ENCODE measurements at regions not wholly inside any gene's neighbourhood (a gene's known extent, or its start where the extent isn't known, plus 50 kb on each side); places are given as distances from the start of the nearest gene placed in this dataset.
"Not testable (repeated sequence)": the region's sequence is repeated elsewhere in the genome, so short reads cannot be mapped to it uniquely, and the experiment has no call there.

GRCh38 chr3:16073990-16074671 lies 100.3 kb upstream of the GALNT15 start:
- DNase-seq (ENCODE audit: low read depth in 4 of 6, low spot score in 6 of 6) = not testable (repeated sequence)

DNA sequence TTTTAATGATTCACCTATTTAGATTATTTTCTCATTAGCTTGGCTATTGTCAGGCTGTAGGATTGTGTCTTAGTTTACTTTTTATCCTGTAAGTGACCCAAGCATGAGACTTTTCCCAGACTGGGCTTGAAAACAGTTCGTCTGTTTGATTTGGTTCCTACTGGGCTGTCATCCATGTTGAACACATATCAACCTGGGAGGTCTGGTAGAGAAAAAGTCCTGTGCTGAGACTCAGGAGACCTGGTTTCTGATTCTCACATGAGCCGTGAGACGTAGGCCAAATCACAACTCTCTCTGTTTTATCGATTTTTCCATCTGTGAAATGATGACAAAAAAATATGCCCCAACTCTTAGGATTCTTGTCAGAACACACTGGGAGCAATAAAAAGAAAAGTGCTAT lies 98.8 kb upstream of the GALNT15 start:
- Histone ChIP-seq H3K27ac (ENCODE audit: low read depth, low read length) (no peak overlapping the region), H3K9me3 (ENCODE audit: control insufficient read depth, insufficient read depth, low read length) (no peaks in the 10 kb centered on the region), H3K4me1 (ENCODE audit: control insufficient read depth, insufficient read depth, low read length) (no peaks in the 10 kb centered on the region), H3K36me3 (ENCODE audit: control insufficient read depth, insufficient read depth, low read length) (no peaks in the 10 kb centered on the region), H3K4me3 (ENCODE audit: low read depth, low read length) (no peak overlapping the region), H3K27me3 (ENCODE audit: control insufficient read depth, insufficient read depth, low read length) (no peaks in the 10 kb centered on the region)
- DNase-seq (ENCODE audit: low read depth in 4 of 6, low spot score in 6 of 6) = no peak
- 83% methylated on average over 1 of the region's 4 CpGs for WGBS (ENCODE audit: insufficient coverage)

More at GRCh38 chr3:16073990-16074671, 100.3 kb upstream of the GALNT15 start:
- H3K27ac ChIP-seq (ENCODE audit: low read depth, low read length); H3K27me3 ChIP-seq (ENCODE audit: control insufficient read depth, insufficient read depth, low read length); H3K9me3 ChIP-seq (ENCODE audit: control insufficient read depth, insufficient read depth, low read length); H3K36me3 ChIP-seq (ENCODE audit: control insufficient read depth, insufficient read depth, low read length); H3K4me1 ChIP-seq (ENCODE audit: control insufficient read depth, insufficient read depth, low read length); H3K4me3 ChIP-seq (ENCODE audit: low read depth, low read length): not testable (repeated sequence)

DNA sequence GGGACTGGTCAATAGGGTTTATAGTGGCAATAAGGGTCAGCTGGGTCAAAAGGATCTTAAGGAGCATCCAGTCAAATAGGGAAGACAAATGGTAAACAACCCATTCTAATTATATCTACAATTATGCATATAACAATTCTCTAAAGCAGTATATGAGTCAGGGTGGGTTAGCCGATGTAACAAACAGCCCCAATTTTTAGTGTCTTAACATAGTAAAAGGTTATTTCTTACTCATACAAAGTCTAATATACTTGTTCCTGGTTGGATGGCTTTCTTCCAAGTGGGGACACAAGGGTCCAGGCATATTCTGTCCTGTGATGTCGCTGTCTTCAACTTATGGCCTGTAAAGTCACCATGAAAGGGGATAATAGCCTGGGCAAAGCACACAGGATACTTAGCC lies 97.9 kb upstream of the GALNT15 start:
- H3K27ac ChIP-seq (ENCODE audit: low read depth, low read length) = no peak overlapping the region
- H3K4me1 ChIP-seq (ENCODE audit: control insufficient read depth, insufficient read depth, low read length) = no peaks in the 10 kb centered on the region
- WGBS (ENCODE audit: insufficient coverage) = 100% methylated on average over 1 of the region's 2 CpGs
- H3K27me3 ChIP-seq (ENCODE audit: control insufficient read depth, insufficient read depth, low read length) = no peaks in the 10 kb centered on the region
- DNase-seq (ENCODE audit: low read depth in 4 of 6, low spot score in 6 of 6) = no peak
- peaks cover 2% of the 10 kb centered on the region for H3K9me3 ChIP-seq (ENCODE audit: control insufficient read depth, insufficient read depth, low read length)
- H3K36me3 ChIP-seq (ENCODE audit: control insufficient read depth, insufficient read depth, low read length) = no peaks in the 10 kb centered on the region
- no peak overlapping the region for H3K4me3 ChIP-seq (ENCODE audit: low read depth, low read length)

GRCh38 chr3:16077146-16077545 lies 97.3 kb upstream of the GALNT15 start:
- not testable (repeated sequence) for H3K9me3 ChIP-seq (ENCODE audit: control insufficient read depth, insufficient read depth, low read length); H3K4me1 ChIP-seq (ENCODE audit: control insufficient read depth, insufficient read depth, low read length); DNase-seq (ENCODE audit: low read depth in 4 of 6, low spot score in 6 of 6); H3K27ac ChIP-seq (ENCODE audit: low read depth, low read length); H3K36me3 ChIP-seq (ENCODE audit: control insufficient read depth, insufficient read depth, low read length); H3K4me3 ChIP-seq (ENCODE audit: low read depth, low read length); H3K27me3 ChIP-seq (ENCODE audit: control insufficient read depth, insufficient read depth, low read length)
- WGBS (ENCODE audit: insufficient coverage) = 100% methylated on average over 2 of the region's 5 CpGs

GRCh38 chr3:16077681-16078080 lies 96.8 kb upstream of the GALNT15 start:
- not testable (repeated sequence) for H3K36me3 ChIP-seq (ENCODE audit: control insufficient read depth, insufficient read depth, low read length); H3K27me3 ChIP-seq (ENCODE audit: control insufficient read depth, insufficient read depth, low read length); H3K4me3 ChIP-seq (ENCODE audit: low read depth, low read length); H3K27ac ChIP-seq (ENCODE audit: low read depth, low read length); DNase-seq (ENCODE audit: low read depth in 4 of 6, low spot score in 6 of 6); H3K9me3 ChIP-seq (ENCODE audit: control insufficient read depth, insufficient read depth, low read length); H3K4me1 ChIP-seq (ENCODE audit: control insufficient read depth, insufficient read depth, low read length)
- 100% methylated on average over 3 of the region's 8 CpGs for WGBS (ENCODE audit: insufficient coverage)

DNA sequence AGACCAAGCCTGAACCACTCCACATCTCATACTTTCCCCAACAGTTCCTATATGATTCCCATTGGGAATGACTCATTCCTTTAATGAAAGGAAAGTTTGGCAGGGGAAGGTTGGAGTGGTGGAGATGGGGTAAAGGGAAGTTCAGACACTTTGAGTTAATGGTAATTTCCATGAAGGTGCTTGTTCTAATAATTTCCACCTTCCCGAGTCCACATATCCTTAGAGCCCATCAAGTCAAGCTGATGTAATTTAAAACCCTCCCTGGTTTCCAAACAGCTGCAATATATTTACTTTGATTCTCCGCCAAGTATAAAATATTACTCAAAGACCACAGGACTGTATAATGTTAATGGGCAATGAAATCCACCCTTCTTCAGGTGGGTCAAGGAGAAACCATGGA lies 95.0 kb upstream of the GALNT15 start:
- no peak for DNase-seq (ENCODE audit: low read depth in 4 of 6, low spot score in 6 of 6)
- Histone ChIP-seq H3K9me3 (ENCODE audit: control insufficient read depth, insufficient read depth, low read length) (peaks cover 7% of the 10 kb centered on the region), H3K36me3 (ENCODE audit: control insufficient read depth, insufficient read depth, low read length) (no peaks in the 10 kb centered on the region), H3K27ac (ENCODE audit: low read depth, low read length) (no peak overlapping the region), H3K27me3 (ENCODE audit: control insufficient read depth, insufficient read depth, low read length) (no peaks in the 10 kb centered on the region), H3K4me3 (ENCODE audit: low read depth, low read length) (no peak overlapping the region), H3K4me1 (ENCODE audit: control insufficient read depth, insufficient read depth, low read length) (no peaks in the 10 kb centered on the region)
- no CpG with 5 or more reads among the region's 2 CpGs for WGBS (ENCODE audit: insufficient coverage)

- H3K4me3 ChIP-seq (ENCODE audit: low read depth, low read length) = no peak overlapping the region
- H3K36me3 ChIP-seq (ENCODE audit: control insufficient read depth, insufficient read depth, low read length) = no peaks in the 10 kb centered on the region
- peaks cover 9% of the 10 kb centered on the region for H3K4me1 ChIP-seq (ENCODE audit: control insufficient read depth, insufficient read depth, low read length)
- WGBS (ENCODE audit: insufficient coverage) = 85% methylated on average over 2 of the region's 3 CpGs
- no peak overlapping the region for H3K27ac ChIP-seq (ENCODE audit: low read depth, low read length)
- no peaks in the 10 kb centered on the region for H3K27me3 ChIP-seq (ENCODE audit: control insufficient read depth, insufficient read depth, low read length)
- H3K9me3 ChIP-seq (ENCODE audit: control insufficient read depth, insufficient read depth, low read length) = peaks cover 7% of the 10 kb centered on the region
- no peak for DNase-seq (ENCODE audit: low read depth in 4 of 6, low spot score in 6 of 6)
Observed at GRCh38 chr3:16081661-16082060, 92.8 kb upstream of the GALNT15 start.

GRCh38 chr3:16084887-16085286 lies 89.6 kb upstream of the GALNT15 start:
- peak overlapping the region; percentile 4 for H3K27ac ChIP-seq (ENCODE audit: low read depth, low read length)
- DNase-seq (ENCODE audit: low read depth in 4 of 6, low spot score in 6 of 6) = no peak
- WGBS (ENCODE audit: insufficient coverage) = no CpG with 5 or more reads among the region's 4 CpGs
- H3K36me3 ChIP-seq (ENCODE audit: control insufficient read depth, insufficient read depth, low read length) = no peaks in the 10 kb centered on the region
- H3K4me1 ChIP-seq (ENCODE audit: control insufficient read depth, insufficient read depth, low read length) = peaks cover 10% of the 10 kb centered on the region
- H3K27me3 ChIP-seq (ENCODE audit: control insufficient read depth, insufficient read depth, low read length) = no peaks in the 10 kb centered on the region
- no peak overlapping the region for H3K4me3 ChIP-seq (ENCODE audit: low read depth, low read length)
- peaks cover 7% of the 10 kb centered on the region for H3K9me3 ChIP-seq (ENCODE audit: control insufficient read depth, insufficient read depth, low read length)

- H3K27me3 ChIP-seq (ENCODE audit: control insufficient read depth, insufficient read depth, low read length) = no peaks in the 10 kb centered on the region
- DNase-seq (ENCODE audit: low read depth in 4 of 6, low spot score in 6 of 6) = peak in 2 of 6 donors; percentile 6 to 24
- H3K4me1 ChIP-seq (ENCODE audit: control insufficient read depth, insufficient read depth, low read length) = peaks cover 10% of the 10 kb centered on the region
- no peaks in the 10 kb centered on the region for H3K36me3 ChIP-seq (ENCODE audit: control insufficient read depth, insufficient read depth, low read length)
- H3K4me3 ChIP-seq (ENCODE audit: low read depth, low read length) = no peak overlapping the region
- WGBS (ENCODE audit: insufficient coverage) = 23% methylated on average over 3 of the region's 4 CpGs
- peak overlapping the region; percentile 4 for H3K27ac ChIP-seq (ENCODE audit: low read depth, low read length)
- peaks cover 7% of the 10 kb centered on the region for H3K9me3 ChIP-seq (ENCODE audit: control insufficient read depth, insufficient read depth, low read length)
Observed at GRCh38 chr3:16085410-16085809, 89.1 kb upstream of the GALNT15 start.

DNA sequence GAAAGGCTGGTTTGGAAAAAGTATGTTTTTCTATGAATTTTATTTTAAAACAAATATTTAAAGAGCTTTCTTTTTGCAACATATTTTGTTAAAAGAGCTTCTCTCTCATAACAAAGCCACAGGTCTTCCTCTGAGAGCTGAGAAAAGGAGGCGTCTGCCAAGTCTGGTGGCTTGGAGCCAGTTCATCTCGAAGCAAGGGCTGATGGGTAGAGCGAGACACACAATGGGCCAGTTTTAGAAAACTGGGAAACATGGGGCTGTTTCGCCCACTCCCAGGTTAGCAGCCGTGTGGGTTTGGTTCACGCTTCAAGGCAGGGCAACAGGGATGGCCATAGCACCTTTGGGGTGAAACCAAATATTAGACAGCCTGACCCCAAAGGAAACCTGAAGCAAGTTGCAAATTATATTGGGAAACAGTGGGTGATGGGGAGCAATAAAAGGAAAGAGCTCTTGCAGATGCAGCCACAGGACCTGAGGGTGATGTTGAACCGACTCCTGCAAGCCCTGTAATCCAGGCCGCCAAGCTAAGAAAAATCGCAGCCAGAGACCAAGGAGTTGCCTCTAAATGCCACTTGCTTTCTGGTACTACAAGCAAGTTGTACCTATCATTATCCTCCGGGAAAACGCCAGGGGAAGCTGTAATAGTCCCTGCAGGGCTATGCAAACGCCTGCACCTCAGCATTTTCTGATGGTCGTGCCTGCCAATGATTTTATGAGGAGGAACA lies 88.4 kb upstream of the GALNT15 start:
- DNase-seq (ENCODE audit: low read depth in 4 of 6, low spot score in 6 of 6) = peak; percentile 53 to 95 (median 70)
- Histone ChIP-seq H3K27ac (ENCODE audit: low read depth, low read length) (peak overlapping the region; percentile 68), H3K4me3 (ENCODE audit: low read depth, low read length) (no peak overlapping the region), H3K9me3 (ENCODE audit: control insufficient read depth, insufficient read depth, low read length) (peaks cover 7% of the 10 kb centered on the region), H3K27me3 (ENCODE audit: control insufficient read depth, insufficient read depth, low read length) (no peaks in the 10 kb centered on the region), H3K36me3 (ENCODE audit: control insufficient read depth, insufficient read depth, low read length) (no peaks in the 10 kb centered on the region), H3K4me1 (ENCODE audit: control insufficient read depth, insufficient read depth, low read length) (peaks cover 10% of the 10 kb centered on the region)
- WGBS (ENCODE audit: insufficient coverage) = 45% methylated on average over 10 of the region's 13 CpGs

Measured in spinal cord (tissue), 9 donors.